ENCODE measurements at regions not wholly inside any gene's neighbourhood (a gene's known extent, or its start where the extent isn't known, plus 50 kb on each side); places are given as distances from the start of the nearest gene placed in this dataset.

- WGBS, 2 experiments (ENCODE audit: extremely low coverage in 1 of 2, insufficient coverage in 1 of 2, insufficient read length in 1 of 2, insufficient replicate concordance in 2 of 2, low coverage in 1 of 2, low lambda C conversion rate in 2 of 2, missing lambda C conversion rate in 1 of 2) = 96% methylated on average over 4 of the region's 4 CpGs; no CpG with 5 or more reads in 1 of the 2 experiments
- Histone ChIP-seq H4K8ac (ENCODE audit: extremely low read depth, insufficient read depth, low read length) (no peak overlapping the region), H2BK15ac (ENCODE audit: low read length) (no peak overlapping the region), H3K14ac (ENCODE audit: insufficient read length) (no peak overlapping the region), H3K18ac (ENCODE audit: extremely low read depth, low read length) (no peak overlapping the region), H3K4me1 (replicated peaks in 1 of 4; ENCODE audit: control insufficient read depth in 3 of 4, insufficient read depth in 4 of 4, low read length in 3 of 4) (peaks cover 0 to 3% (median 0%) of the 10 kb centered on the region in 4 experiments; a peak in 1 of 7 replicates), H2BK20ac (ENCODE audit: low read length) (no peak overlapping the region), H3K4ac (replicated peaks; ENCODE audit: insufficient read length, low read depth, low read length) (no peak overlapping the region), H3K23ac (ENCODE audit: insufficient read length) (no peak overlapping the region), H4K5ac (ENCODE audit: insufficient read length, low read depth, low read length) (no peak overlapping the region), H2BK5ac (ENCODE audit: low read depth, low read length) (no peak overlapping the region), H2AK5ac (ENCODE audit: low read depth, low read length) (no peak overlapping the region), H3K4me3 (ENCODE audit: extremely low read depth in 1 of 4, insufficient read depth in 2 of 4, low read depth in 3 of 4, low read length in 4 of 4) (no peak overlapping the region), H2AFZ (ENCODE audit: low read length) (no peak overlapping the region), H3K9ac (replicated peaks in 1 of 4; ENCODE audit: extremely low read depth in 1 of 4, low read depth in 3 of 4, low read length in 3 of 4) (no peak overlapping the region), H3K79me1 (ENCODE audit: low read depth, low read length) (no peaks in the 10 kb centered on the region), H2BK12ac (ENCODE audit: low read depth, low read length) (no peak overlapping the region), H3K27me3 (replicated peaks in 1 of 4; ENCODE audit: control insufficient read depth in 3 of 4, extremely low read depth in 1 of 4, insufficient read depth in 3 of 4, low read length in 3 of 4) (no peaks in the 10 kb centered on the region), H3K79me2 (ENCODE audit: control insufficient read depth in 1 of 2, insufficient read depth in 2 of 2, low read length in 2 of 2) (no peaks in the 10 kb centered on the region), H3K56ac (replicated peaks; ENCODE audit: insufficient read length, low read depth, low read length) (no peak overlapping the region), H3K27ac (ENCODE audit: low read depth, low read length) (no peak overlapping the region), H3K9me3 (ENCODE audit: insufficient read depth in 2 of 2, low read depth in 1 of 2, low read length in 1 of 2) (no peaks in the 10 kb centered on the region), H3K4me2 (ENCODE audit: insufficient read depth in 1 of 2, low read depth in 2 of 2, low read length in 2 of 2) (no peak overlapping the region), H3K36me3 (ENCODE audit: control insufficient read depth in 2 of 4, insufficient read depth in 4 of 4, low read length in 3 of 4) (no peaks in the 10 kb centered on the region), H4K91ac (replicated peaks; ENCODE audit: insufficient read length, low read length) (no peak overlapping the region), H3K23me2 (ENCODE audit: low read depth, low read length) (no peaks in the 10 kb centered on the region), H4K20me1 (replicated peaks in 1 of 2; ENCODE audit: control insufficient read depth in 1 of 2, insufficient read depth in 2 of 2, low read length in 2 of 2) (no peaks in the 10 kb centered on the region), H2BK120ac (replicated peaks; ENCODE audit: low read depth, low read length) (no peak overlapping the region)
- ChIA-PET CTCF (ENCODE audit: partially characterized antibody) (no interaction called here), POLR2A (ENCODE audit: partially characterized antibody) (no interaction called here)
- DNase-seq (ENCODE audit: low read depth in 1 of 2, low spot score in 2 of 2) (no peak), FAIRE-seq (no peak)
- TF ChIP-seq SIN3A (conservative IDR thresholded peaks at IDR 0.05 in 1 of 2, IDR thresholded peaks at IDR 0.05 in 1 of 2; ENCODE audit: low read depth in 1 of 2, low read length in 2 of 2) (no peak), TEAD4 (IDR thresholded peaks at IDR 0.05; ENCODE audit: low read depth, low read length) (no peak), ZNF274 (IDR thresholded peaks at IDR 0.05; ENCODE audit: borderline replicate concordance, extremely low read depth, low read length) (no peak), HDAC6 (IDR thresholded peaks at IDR 0.05; ENCODE audit: low read depth, low read length) (no peak), SIX5 (IDR thresholded peaks at IDR 0.05; ENCODE audit: low read depth, low read length) (no peak), EP300 (IDR thresholded peaks at IDR 0.05; ENCODE audit: borderline replicate concordance in 1 of 2, low read depth in 2 of 2, low read length in 2 of 2) (no peak), KDM1A (IDR thresholded peaks at IDR 0.05; ENCODE audit: borderline replicate concordance, low read length) (no peak)
These were observed 118.0 kb upstream of the TNPO1 start for GRCh38 chr5:72698481-72698880.

All from H1 (cell line).